ENCODE measurements at regions not wholly inside any gene's neighbourhood (a gene's known extent, or its start where the extent isn't known, plus 50 kb on each side); places are given as distances from the start of the nearest gene placed in this dataset.

DNA sequence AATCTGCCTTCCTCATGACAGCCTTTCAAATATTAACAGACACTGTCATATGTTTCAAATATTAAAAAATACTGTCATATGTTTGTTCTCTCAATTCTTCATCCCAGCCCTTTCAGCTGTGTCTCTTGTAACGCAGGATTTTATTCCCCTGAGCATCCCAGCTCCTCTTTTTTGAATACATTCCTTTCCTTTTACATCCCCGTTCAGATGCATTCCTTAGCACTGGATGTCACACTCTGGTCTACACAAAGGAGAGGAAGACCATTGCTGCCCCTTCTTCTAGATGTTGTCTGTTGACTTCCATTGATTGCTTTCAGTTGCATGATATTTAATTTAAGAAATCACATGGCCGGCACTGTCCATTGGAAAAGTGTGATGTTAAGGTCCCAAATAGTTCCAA is 117.4 kb upstream of the PAXBP1 start:
- TF ChIP-seq, protein P1, sequence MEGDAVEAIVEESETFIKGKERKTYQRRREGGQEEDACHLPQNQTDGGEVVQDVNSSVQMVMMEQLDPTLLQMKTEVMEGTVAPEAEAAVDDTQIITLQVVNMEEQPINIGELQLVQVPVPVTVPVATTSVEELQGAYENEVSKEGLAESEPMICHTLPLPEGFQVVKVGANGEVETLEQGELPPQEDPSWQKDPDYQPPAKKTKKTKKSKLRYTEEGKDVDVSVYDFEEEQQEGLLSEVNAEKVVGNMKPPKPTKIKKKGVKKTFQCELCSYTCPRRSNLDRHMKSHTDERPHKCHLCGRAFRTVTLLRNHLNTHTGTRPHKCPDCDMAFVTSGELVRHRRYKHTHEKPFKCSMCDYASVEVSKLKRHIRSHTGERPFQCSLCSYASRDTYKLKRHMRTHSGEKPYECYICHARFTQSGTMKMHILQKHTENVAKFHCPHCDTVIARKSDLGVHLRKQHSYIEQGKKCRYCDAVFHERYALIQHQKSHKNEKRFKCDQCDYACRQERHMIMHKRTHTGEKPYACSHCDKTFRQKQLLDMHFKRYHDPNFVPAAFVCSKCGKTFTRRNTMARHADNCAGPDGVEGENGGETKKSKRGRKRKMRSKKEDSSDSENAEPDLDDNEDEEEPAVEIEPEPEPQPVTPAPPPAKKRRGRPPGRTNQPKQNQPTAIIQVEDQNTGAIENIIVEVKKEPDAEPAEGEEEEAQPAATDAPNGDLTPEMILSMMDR (IDR thresholded peaks at IDR 0.05; ENCODE audit: low read depth, low read length, poor library complexity, severe bottlenecking) = no peak
- Histone ChIP-seq H3F3A (ENCODE audit: control insufficient read depth, insufficient read depth) (no peaks in the 10 kb centered on the region), H3K27ac (ENCODE audit: low read depth, low read length) (no peak overlapping the region), H3K4me3 (ENCODE audit: low read length) (no peak overlapping the region), H3K4me2 (ENCODE audit: low read length) (no peak overlapping the region), H3K79me2 (ENCODE audit: control insufficient read depth, low read length) (no peaks in the 10 kb centered on the region), H3K9me3 (ENCODE audit: control insufficient read depth, insufficient read depth, low read length) (no peaks in the 10 kb centered on the region), H3K36me3 (ENCODE audit: control insufficient read depth, low read length) (no peaks in the 10 kb centered on the region), H3K9me2 (replicated peaks; ENCODE audit: control insufficient read depth, low read length) (no peaks in the 10 kb centered on the region), H4K20me1 (ENCODE audit: control insufficient read depth, insufficient read depth, low read depth, low read length) (no peaks in the 10 kb centered on the region), H3K4me1 (ENCODE audit: control insufficient read depth, low read length) (no peaks in the 10 kb centered on the region), H3K27me3 (ENCODE audit: control insufficient read depth, low read length) (peaks cover 12% of the 10 kb centered on the region)

DNA sequence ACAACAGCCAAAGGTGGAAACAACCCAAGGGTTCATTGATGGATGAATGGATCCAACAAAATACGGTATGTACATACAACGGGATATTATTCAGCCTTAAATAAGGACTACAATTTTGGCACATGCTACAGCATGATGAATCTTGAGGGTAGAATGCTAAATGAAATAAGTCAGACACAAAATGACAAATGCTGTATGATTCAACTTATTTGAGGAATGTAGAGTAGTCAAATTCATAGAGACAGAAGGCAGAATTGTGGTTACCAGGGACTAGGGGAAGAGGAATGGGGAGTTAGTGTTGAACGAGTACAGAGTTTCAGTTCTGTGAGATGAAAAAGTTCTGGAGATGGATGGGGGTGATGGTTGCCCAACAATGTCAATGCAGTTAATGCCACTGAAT is 118.0 kb upstream of the PAXBP1 start:
- TF ChIP-seq, protein P1 (IDR thresholded peaks at IDR 0.05; ENCODE audit: low read depth, low read length, poor library complexity, severe bottlenecking) = no peak
- no peak for TF ChIP-seq EZH2phosphoT487 (IDR thresholded peaks at IDR 0.05; ENCODE audit: borderline replicate concordance, low read length)
- Histone ChIP-seq H3F3A (ENCODE audit: control insufficient read depth, insufficient read depth) (no peaks in the 10 kb centered on the region), H4K20me1 (ENCODE audit: control insufficient read depth, insufficient read depth, low read depth, low read length) (no peaks in the 10 kb centered on the region), H3K9me3 (ENCODE audit: control insufficient read depth, insufficient read depth, low read length) (no peaks in the 10 kb centered on the region), H3K4me3 (ENCODE audit: low read length) (no peak overlapping the region), H3K79me2 (ENCODE audit: control insufficient read depth, low read length) (no peaks in the 10 kb centered on the region), H3K36me3 (ENCODE audit: control insufficient read depth, low read length) (no peaks in the 10 kb centered on the region), H3K9me2 (replicated peaks; ENCODE audit: control insufficient read depth, low read length) (no peaks in the 10 kb centered on the region), H3K4me1 (ENCODE audit: control insufficient read depth, low read length) (no peaks in the 10 kb centered on the region), H3K27me3 (ENCODE audit: control insufficient read depth, low read length) (peaks cover 12% of the 10 kb centered on the region), H3K27ac (ENCODE audit: low read depth, low read length) (no peak overlapping the region), H3K4me2 (ENCODE audit: low read length) (no peak overlapping the region)

DNA sequence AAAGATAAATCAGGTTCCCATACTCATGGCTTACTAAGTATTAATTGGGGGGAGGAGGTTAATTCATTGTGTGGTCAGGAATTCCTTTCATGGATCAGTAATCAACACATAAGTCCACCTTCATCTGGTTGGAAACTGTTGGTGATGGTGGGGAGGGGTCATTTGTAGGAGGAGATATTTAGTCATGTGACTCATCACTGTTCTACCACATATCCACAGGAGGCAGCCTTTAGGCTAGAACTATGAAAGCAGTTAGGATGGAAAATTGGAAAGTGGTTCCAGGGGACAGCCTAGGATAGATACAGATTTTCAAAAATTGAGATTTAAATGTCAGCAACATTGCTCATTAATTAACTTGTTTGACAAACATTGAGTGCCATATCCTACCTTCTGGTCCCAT is 122.8 kb upstream of the PAXBP1 start:
- no peaks in the 10 kb centered on the region for H3K9me2 ChIP-seq (replicated peaks; ENCODE audit: control insufficient read depth, low read length)
- no peaks in the 10 kb centered on the region for H3F3A ChIP-seq (ENCODE audit: control insufficient read depth, insufficient read depth)
- no peaks in the 10 kb centered on the region for H3K9me3 ChIP-seq (ENCODE audit: control insufficient read depth, insufficient read depth, low read length)
- no peaks in the 10 kb centered on the region for H4K20me1 ChIP-seq (ENCODE audit: control insufficient read depth, insufficient read depth, low read depth, low read length)
- no peak overlapping the region for H3K4me3 ChIP-seq (ENCODE audit: low read length)
- no peaks in the 10 kb centered on the region for H3K79me2 ChIP-seq (ENCODE audit: control insufficient read depth, low read length)
- H3K27me3 ChIP-seq (ENCODE audit: control insufficient read depth, low read length) = no peaks in the 10 kb centered on the region
- H3K27ac ChIP-seq (ENCODE audit: low read depth, low read length) = no peak overlapping the region
- H3K4me1 ChIP-seq (ENCODE audit: control insufficient read depth, low read length) = no peaks in the 10 kb centered on the region
- no peaks in the 10 kb centered on the region for H3K36me3 ChIP-seq (ENCODE audit: control insufficient read depth, low read length)
- no peak overlapping the region for H3K4me2 ChIP-seq (ENCODE audit: low read length)
- TF ChIP-seq, protein P1 (IDR thresholded peaks at IDR 0.05; ENCODE audit: low read depth, low read length, poor library complexity, severe bottlenecking) = no peak
- no peak for TF ChIP-seq EZH2phosphoT487 (IDR thresholded peaks at IDR 0.05; ENCODE audit: borderline replicate concordance, low read length)

DNA sequence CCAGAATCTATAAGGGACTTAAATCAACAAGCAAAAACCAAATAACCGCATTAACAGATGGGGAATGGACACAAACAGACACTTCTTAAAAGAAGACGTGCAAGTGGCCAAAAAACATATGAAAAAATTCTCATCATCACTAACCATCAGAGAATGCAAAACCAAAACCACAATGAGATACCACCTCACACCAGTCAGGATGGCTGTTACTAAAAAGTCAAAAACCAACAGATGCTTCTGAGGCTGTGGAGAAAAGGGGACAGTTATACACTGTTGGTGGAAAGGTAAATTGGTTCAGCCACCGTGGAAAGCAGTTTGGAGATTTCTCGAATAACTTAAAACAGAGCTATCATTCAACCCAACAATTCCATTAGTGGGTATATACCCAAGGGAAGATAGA is 124.9 kb upstream of the OLIG2 start:
- H3K36me3 ChIP-seq (ENCODE audit: control insufficient read depth, low read length) = no peaks in the 10 kb centered on the region
- no peaks in the 10 kb centered on the region for H3K27me3 ChIP-seq (ENCODE audit: control insufficient read depth, low read length)
- H3K4me1 ChIP-seq (ENCODE audit: control insufficient read depth, low read length) = no peaks in the 10 kb centered on the region
- H4K20me1 ChIP-seq (ENCODE audit: control insufficient read depth, insufficient read depth, low read depth, low read length) = no peaks in the 10 kb centered on the region
- no peaks in the 10 kb centered on the region for H3F3A ChIP-seq (ENCODE audit: control insufficient read depth, insufficient read depth)
- H3K4me2 ChIP-seq (ENCODE audit: low read length) = no peak overlapping the region
- no peaks in the 10 kb centered on the region for H3K9me3 ChIP-seq (ENCODE audit: control insufficient read depth, insufficient read depth, low read length)
- no peaks in the 10 kb centered on the region for H3K9me2 ChIP-seq (replicated peaks; ENCODE audit: control insufficient read depth, low read length)
- H3K79me2 ChIP-seq (ENCODE audit: control insufficient read depth, low read length) = no peaks in the 10 kb centered on the region
- no peak overlapping the region for H3K4me3 ChIP-seq (ENCODE audit: low read length)
- no peak overlapping the region for H3K27ac ChIP-seq (ENCODE audit: low read depth, low read length)
- TF ChIP-seq, protein P1 (IDR thresholded peaks at IDR 0.05; ENCODE audit: low read depth, low read length, poor library complexity, severe bottlenecking) = no peak
- TF ChIP-seq EZH2phosphoT487 (IDR thresholded peaks at IDR 0.05; ENCODE audit: borderline replicate concordance, low read length) = no peak

Data from DOHH2 (cell line).